ENCODE measurements at regions not wholly inside any gene's neighbourhood (a gene's known extent, or its start where the extent isn't known, plus 50 kb on each side); places are given as distances from the start of the nearest gene placed in this dataset.

DNA sequence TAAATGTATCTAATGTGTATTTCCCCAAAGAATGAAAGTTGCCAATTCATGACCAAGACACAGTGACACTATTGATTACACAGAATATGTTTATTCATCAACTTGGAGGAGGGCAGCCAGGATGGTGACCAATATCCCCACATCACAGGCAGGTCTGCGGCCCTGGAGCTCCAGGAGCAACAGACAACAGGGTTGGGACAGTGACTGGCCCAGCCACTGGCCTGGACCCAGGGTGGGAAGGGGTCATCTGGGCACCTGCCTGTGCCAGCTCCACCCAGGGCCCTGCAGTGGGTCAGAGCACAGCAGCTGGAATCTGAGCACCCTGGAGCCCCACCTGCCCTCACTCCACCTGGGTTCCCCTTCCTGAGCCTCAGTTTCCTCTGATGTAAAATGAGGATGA, 466.1 kb downstream of the MATN1 start:
- Histone ChIP-seq H3K27ac (no peak overlapping the region), H3K4me3 (no peak overlapping the region), H3K9me3 (no peaks in the 10 kb centered on the region), H3K4me1 (no peaks in the 10 kb centered on the region), H3K27me3 (peaks cover 0 to 51% of the 10 kb centered on the region in 2 donors), H3K36me3 (no peaks in the 10 kb centered on the region)
- DNase-seq, result peak in 1 of 2 donors; percentile 4
- TF ChIP-seq, protein P1, sequence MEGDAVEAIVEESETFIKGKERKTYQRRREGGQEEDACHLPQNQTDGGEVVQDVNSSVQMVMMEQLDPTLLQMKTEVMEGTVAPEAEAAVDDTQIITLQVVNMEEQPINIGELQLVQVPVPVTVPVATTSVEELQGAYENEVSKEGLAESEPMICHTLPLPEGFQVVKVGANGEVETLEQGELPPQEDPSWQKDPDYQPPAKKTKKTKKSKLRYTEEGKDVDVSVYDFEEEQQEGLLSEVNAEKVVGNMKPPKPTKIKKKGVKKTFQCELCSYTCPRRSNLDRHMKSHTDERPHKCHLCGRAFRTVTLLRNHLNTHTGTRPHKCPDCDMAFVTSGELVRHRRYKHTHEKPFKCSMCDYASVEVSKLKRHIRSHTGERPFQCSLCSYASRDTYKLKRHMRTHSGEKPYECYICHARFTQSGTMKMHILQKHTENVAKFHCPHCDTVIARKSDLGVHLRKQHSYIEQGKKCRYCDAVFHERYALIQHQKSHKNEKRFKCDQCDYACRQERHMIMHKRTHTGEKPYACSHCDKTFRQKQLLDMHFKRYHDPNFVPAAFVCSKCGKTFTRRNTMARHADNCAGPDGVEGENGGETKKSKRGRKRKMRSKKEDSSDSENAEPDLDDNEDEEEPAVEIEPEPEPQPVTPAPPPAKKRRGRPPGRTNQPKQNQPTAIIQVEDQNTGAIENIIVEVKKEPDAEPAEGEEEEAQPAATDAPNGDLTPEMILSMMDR (IDR thresholded peaks at IDR 0.05), result no peak
- intact Hi-C loops (cut with DNase I; ENCODE audit: low total_unique reads), result no loop called here

DNA sequence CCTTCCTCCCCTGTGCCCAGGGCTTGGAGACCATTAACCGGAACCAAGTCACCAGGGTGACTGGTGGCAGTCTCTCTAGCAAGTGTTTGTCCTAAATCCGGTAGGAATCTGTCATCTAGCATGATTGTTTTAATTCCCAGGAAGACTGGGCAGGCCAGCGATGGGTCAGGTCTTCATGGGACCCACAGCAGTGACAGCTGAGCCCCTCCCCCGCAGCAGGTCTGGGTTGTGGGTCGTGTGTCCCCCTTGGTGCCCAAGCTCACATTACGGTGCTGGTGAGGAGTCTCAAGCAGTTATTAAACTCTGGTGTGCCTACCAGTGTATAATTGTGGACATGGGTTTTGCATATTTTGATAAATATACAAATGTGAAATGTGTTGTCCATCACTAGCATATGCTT, 466.5 kb downstream of the MATN1 start:
- intact Hi-C loops (cut with DNase I; ENCODE audit: low total_unique reads), result no loop called here
- H3K9me3 ChIP-seq, result no peaks in the 10 kb centered on the region
- no peak for DNase-seq
- peaks cover 0 to 55% of the 10 kb centered on the region in 2 donors for H3K27me3 ChIP-seq
- no peak overlapping the region for H3K27ac ChIP-seq
- TF ChIP-seq, protein P1 (IDR thresholded peaks at IDR 0.05), result no peak
- H3K36me3 ChIP-seq, result no peaks in the 10 kb centered on the region
- H3K4me3 ChIP-seq, result no peak overlapping the region
- no peaks in the 10 kb centered on the region for H3K4me1 ChIP-seq

DNA sequence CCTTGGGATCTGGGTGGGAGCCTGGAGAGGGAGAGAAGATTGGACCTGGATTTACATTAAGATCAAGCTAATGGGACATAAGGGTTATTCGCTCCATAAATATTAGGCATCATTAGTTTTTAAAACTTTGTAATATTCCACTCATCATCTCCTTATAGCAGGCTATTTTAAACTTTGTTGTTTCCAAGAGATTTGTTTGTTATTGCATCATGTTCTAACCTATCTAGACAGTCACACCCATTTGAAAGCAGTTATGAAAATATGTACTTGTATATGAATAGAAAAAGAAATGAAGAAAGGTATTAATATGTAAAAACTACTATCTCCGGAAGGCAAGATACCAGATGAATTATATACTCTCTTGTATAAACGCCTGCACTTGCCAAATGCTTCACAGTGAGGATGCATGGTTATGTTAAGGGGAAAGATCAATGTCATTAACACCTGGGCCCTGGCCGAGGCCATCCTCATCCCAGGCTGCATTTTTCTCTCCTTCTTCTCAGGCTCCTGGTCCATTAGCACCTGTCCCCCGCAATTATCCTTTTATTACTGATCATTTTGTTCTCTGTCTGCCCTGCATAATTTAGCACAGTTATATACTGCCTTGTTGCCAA, 468.2 kb downstream of the MATN1 start:
- TF ChIP-seq, protein P1 (IDR thresholded peaks at IDR 0.05), result no peak
- Histone ChIP-seq H3K27ac (no peak overlapping the region), H3K27me3 (peaks cover 0 to 59% of the 10 kb centered on the region in 2 donors), H3K4me1 (no peaks in the 10 kb centered on the region), H3K4me3 (no peak overlapping the region), H3K9me3 (no peaks in the 10 kb centered on the region), H3K36me3 (no peaks in the 10 kb centered on the region)
- intact Hi-C loops (cut with DNase I; ENCODE audit: low total_unique reads), result no loop called here
- DNase-seq, result no peak

GRCh38 chr1:30253807-30254440, 469.5 kb downstream of the MATN1 start:
- Histone ChIP-seq H3K27me3 (peaks cover 0 to 54% of the 10 kb centered on the region in 2 donors), H3K36me3 (no peaks in the 10 kb centered on the region), H3K4me3 (no peak overlapping the region), H3K27ac (no peak overlapping the region), H3K9me3 (no peaks in the 10 kb centered on the region), H3K4me1 (no peaks in the 10 kb centered on the region)
- DNase-seq, result no peak
- intact Hi-C loops (cut with DNase I; ENCODE audit: low total_unique reads), result no loop called here
- TF ChIP-seq, protein P1 (IDR thresholded peaks at IDR 0.05), result no peak

- Histone ChIP-seq H3K36me3 (no peaks in the 10 kb centered on the region), H3K27me3 (peaks cover 0 to 53% of the 10 kb centered on the region in 2 donors), H3K27ac (no peak overlapping the region), H3K4me1 (no peaks in the 10 kb centered on the region), H3K9me3 (no peaks in the 10 kb centered on the region), H3K4me3 (no peak overlapping the region)
- intact Hi-C loops (cut with DNase I; ENCODE audit: low total_unique reads), result no loop called here
- TF ChIP-seq, protein P1 (IDR thresholded peaks at IDR 0.05), result no peak
- no peak for DNase-seq
Measured at GRCh38 chr1:30253361-30253760, 470.0 kb downstream of the MATN1 start.

Data from tibial artery (tissue), 4 donors.